Peyer's patch (tissue), 4 donors: ENCODE measurements at regions not wholly inside any gene's neighbourhood (a gene's known extent, or its start where the extent isn't known, plus 50 kb on each side); places are given as distances from the start of the nearest gene placed in this dataset.
A peak's percentile ranks its signal among the peaks of the same experiment; 100 is the strongest.

ENCODE experiments used
- DNase-seq, 3 donors: peaks; one replicate each; pipeline ENCODE4 v3.0.0-alpha.2; 2017 to 2019
- H3K27ac ChIP-seq, 4 donors: fragments of 200-600 bp; sonication (generic); one replicate each; pipeline ENCODE4 v1.5.1; 2016 to 2019
- H3K27me3 ChIP-seq, 2 donors: fragments of 200-600 bp; sonication (generic); one replicate each; pipeline ENCODE4 v1.5.1; 2019
- H3K36me3 ChIP-seq, 3 donors: fragments of 200-600 bp; sonication (generic); one replicate each; pipeline ENCODE4 v1.5.1; 2016 to 2019
- H3K4me1 ChIP-seq, 4 donors: fragments of 200-600 bp; sonication (generic); one replicate each; pipeline ENCODE4 v1.5.1; 2016 to 2019
- H3K4me3 ChIP-seq, 4 donors: fragments of 200-600 bp; sonication (generic); 1 replicate in 3 of 4; 2 replicates in 1 of 4; pipeline ENCODE4 v1.5.1; 2016 to 2019; ENCODE audit warnings: mild to moderate bottlenecking in 1 of 4
- H3K9me3 ChIP-seq, 4 donors: fragments of 200-600 bp; sonication (generic); one replicate each; pipeline ENCODE4 v1.5.1; 2016 to 2019; ENCODE audit warnings: mild to moderate bottlenecking in 1 of 4
- CTCF ChIP-seq, 6 experiments: fragments of 450-650 bp in 4 of 6; fragments of 200-600 bp in 2 of 6; sonication (generic) in 1 of 6; IDR thresholded peaks; one replicate each; pipeline ENCODE4 v1.5.1; 2017 to 2019; ENCODE audit warnings: antibody characterized with exemption in 6 of 6, mild to moderate bottlenecking in 3 of 6, moderate library complexity in 1 of 6
- POLR2A ChIP-seq, 2 donors: fragments of 450-650 bp; IDR thresholded peaks; one replicate each; pipeline ENCODE4 v1.5.1; 2017; ENCODE audit warnings: antibody characterized with exemption in 2 of 2, mild to moderate bottlenecking in 2 of 2, moderate library complexity in 2 of 2

DNA sequence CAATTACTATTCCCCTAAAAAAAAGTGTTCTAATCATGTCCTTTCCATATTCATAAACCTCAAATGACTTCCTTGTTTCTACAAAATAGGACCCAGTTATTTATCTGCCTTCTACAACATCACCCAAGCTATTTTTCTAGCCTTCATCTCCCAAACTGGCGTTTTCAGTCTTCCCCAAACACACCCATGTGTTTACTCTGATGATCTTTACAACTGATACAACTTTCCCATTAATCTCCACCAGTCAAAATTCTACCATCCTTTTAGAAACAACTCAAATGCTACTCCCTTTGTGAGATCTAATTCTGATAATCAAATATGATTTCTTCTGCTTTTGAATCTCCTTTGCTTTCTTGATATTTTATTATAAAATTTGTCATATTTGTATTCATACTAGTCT lies 114.5 kb downstream of the DUSP6 start:
- Histone ChIP-seq H3K36me3 (no peaks in the 10 kb centered on the region), H3K27me3 (no peaks in the 10 kb centered on the region), H3K4me1 (peaks cover 0 to 4% (median 0%) of the 10 kb centered on the region in 4 donors), H3K9me3 (no peaks in the 10 kb centered on the region), H3K27ac (no peak overlapping the region), H3K4me3 (no peak overlapping the region)
- no peak for DNase-seq
- no peak for TF ChIP-seq CTCF (IDR thresholded peaks at IDR 0.05)
- TF ChIP-seq POLR2A (IDR thresholded peaks at IDR 0.05): no peak

GRCh38 chr12:89236748-89237383 lies 115.4 kb downstream of the DUSP6 start:
- Histone ChIP-seq H3K27ac (no peak overlapping the region), H3K9me3 (no peaks in the 10 kb centered on the region), H3K36me3 (no peaks in the 10 kb centered on the region), H3K4me3 (no peak overlapping the region), H3K4me1 (peaks cover 0 to 4% (median 0%) of the 10 kb centered on the region in 4 donors), H3K27me3 (no peaks in the 10 kb centered on the region)
- DNase-seq: no peak
- no peak for TF ChIP-seq POLR2A (IDR thresholded peaks at IDR 0.05)

- Histone ChIP-seq H3K9me3 (no peaks in the 10 kb centered on the region), H3K4me1 (peaks cover 0 to 4% (median 0%) of the 10 kb centered on the region in 4 donors), H3K27ac (no peak overlapping the region), H3K36me3 (no peaks in the 10 kb centered on the region), H3K27me3 (no peaks in the 10 kb centered on the region), H3K4me3 (no peak overlapping the region)
- TF ChIP-seq POLR2A (IDR thresholded peaks at IDR 0.05): no peak
- TF ChIP-seq CTCF (IDR thresholded peaks at IDR 0.05): no peak
- DNase-seq: no peak
These were observed 116.1 kb downstream of the DUSP6 start for GRCh38 chr12:89236237-89236636.

- H3K4me1 ChIP-seq: peaks cover 0 to 4% (median 0%) of the 10 kb centered on the region in 4 donors
- no peaks in the 10 kb centered on the region for H3K9me3 ChIP-seq
- DNase-seq: no peak
- H3K27ac ChIP-seq: no peak overlapping the region
- no peak overlapping the region for H3K4me3 ChIP-seq
- H3K27me3 ChIP-seq: no peaks in the 10 kb centered on the region
- TF ChIP-seq CTCF (IDR thresholded peaks at IDR 0.05): peak in 1 of 6 experiments; percentile 16
- no peak for TF ChIP-seq POLR2A (IDR thresholded peaks at IDR 0.05)
- H3K36me3 ChIP-seq: no peaks in the 10 kb centered on the region
These were observed 116.9 kb downstream of the DUSP6 start for GRCh38 chr12:89235189-89235993.

GRCh38 chr12:89234324-89235114 lies 117.8 kb downstream of the DUSP6 start:
- no peak for TF ChIP-seq POLR2A (IDR thresholded peaks at IDR 0.05)
- TF ChIP-seq CTCF (IDR thresholded peaks at IDR 0.05): no peak

More at GRCh38 chr12:89234324-89235114, 117.8 kb downstream of the DUSP6 start:
- Histone ChIP-seq H3K9me3 (no peaks in the 10 kb centered on the region), H3K27me3 (no peaks in the 10 kb centered on the region), H3K27ac (no peak overlapping the region), H3K4me1 (peaks cover 0 to 4% (median 0%) of the 10 kb centered on the region in 4 donors), H3K36me3 (no peaks in the 10 kb centered on the region), H3K4me3 (no peak overlapping the region)
- no peak for DNase-seq
